K562 (cell line): ENCODE measurements at regions not wholly inside any gene's neighbourhood (a gene's known extent, or its start where the extent isn't known, plus 50 kb on each side); places are given as distances from the start of the nearest gene placed in this dataset.

ENCODE experiments used
- ATAC-seq: fragments of 200-7000 bp; cut with Tn5 transposase; 3 replicates; pipeline ENCODE4 v1.9.1; 2020; ENCODE audit warnings: moderate library complexity
- BruUV-seq: library from RNA; stranded (reverse); fragments of 400-500 nt; replicated peaks from 2 replicates; lab custom pipeline; 2021; lab: Mats Ljungman, UMichigan
- CTCF ChIA-PET: fragments of 300-600 bp; formaldehyde crosslinking; extraction: SDS; loops from one replicate; lab custom pipeline; 2021; ENCODE audit warnings: low intra/inter-chr PET ratio; lab: Yijun Ruan, JAX
- POLR2A ChIA-PET: fragments of 300-600, 350-650 bp; sonication (Branson Sonifier 250); formaldehyde crosslinking; extraction: SDS; loops from one replicate; lab custom pipeline; 2021; ENCODE audit warnings: antibody characterized with exemption, inconsistent platforms; lab: Yijun Ruan, JAX
- DNase-seq, 4 experiments: peaks; one replicate each; pipeline versions ENCODE4 v3.0.0 to v3.0.0-alpha.2; 2011 to 2018; ENCODE audit warnings: low spot score in 3 of 4, mixed read lengths in 3 of 4; ENCODE audit errors: extremely low read depth in 1 of 4
- FAIRE-seq: peaks from 2 replicates; lab custom pipeline; 2011; peaks lifted over from hg19 to GRCh38; lab: Jason Lieb, UNC
- H2AFZ ChIP-seq: 2 replicates; pipeline ENCODE4 v1.6.0; 2011; ENCODE audit warnings: low read depth, low read length, control low read depth, inconsistent platforms
- H3K27ac ChIP-seq: fragments of 200-600 bp; 3 replicates; pipeline ENCODE4 v1.8.0; 2011; ENCODE audit warnings: low read depth, mild to moderate bottlenecking, control low read depth, inconsistent platforms, low read length, moderate library complexity, mixed read lengths; ENCODE audit errors: extremely low read depth
- H3K27me3 ChIP-seq, 2 experiments: fragments of 300-600 bp in 1 of 2; 2 replicates in 1 of 2; 3 replicates in 1 of 2; pipeline versions ENCODE4 v1.6.0 to v1.8.0; 2011; ENCODE audit warnings: inconsistent platforms in 2 of 2, low read length in 2 of 2, mild to moderate bottlenecking in 1 of 2, mixed read lengths in 1 of 2, moderate library complexity in 1 of 2; ENCODE audit not compliant: control insufficient read depth in 2 of 2, insufficient read depth in 2 of 2
- H3K36me3 ChIP-seq: fragments of 300-600 bp; 3 replicates; pipeline ENCODE4 v1.8.0; 2011; ENCODE audit warnings: mild to moderate bottlenecking, low read length, inconsistent platforms; ENCODE audit not compliant: control insufficient read depth, insufficient read depth
- H3K4me1 ChIP-seq, 2 experiments: fragments of 200-600 bp in 1 of 2; replicated peaks in 1 of 2; 2 replicates in 1 of 2; 3 replicates in 1 of 2; pipeline versions ENCODE4 v1.5.1 to v1.8.0; 2011; ENCODE audit warnings: inconsistent platforms in 2 of 2, low read length in 2 of 2, mild to moderate bottlenecking in 1 of 2, mixed read lengths in 1 of 2, moderate library complexity in 1 of 2; ENCODE audit not compliant: control insufficient read depth in 2 of 2, insufficient read depth in 2 of 2
- H3K4me2 ChIP-seq: 2 replicates; pipeline ENCODE4 v1.6.1; 2011; ENCODE audit warnings: low read length, control low read depth, inconsistent platforms, mixed read lengths; ENCODE audit not compliant: insufficient read depth
- H3K4me3 ChIP-seq: fragments of 200-600 bp; sonication (generic), shearing (Covaris generic); 2 replicates; pipeline ENCODE4 v1.5.1; 2016; ENCODE audit warnings: control low read depth, inconsistent platforms
- H3K79me2 ChIP-seq: fragments of 200-600 bp; 3 replicates; pipeline ENCODE4 v1.8.0; 2011; ENCODE audit warnings: low read length, inconsistent platforms; ENCODE audit not compliant: control insufficient read depth, insufficient read depth
- H3K9ac ChIP-seq, 2 experiments: 2 replicates each; pipeline versions ENCODE4 v1.6.0 to v1.6.1; 2011; ENCODE audit warnings: low read depth in 2 of 2, low read length in 2 of 2, control low read depth in 1 of 2, inconsistent platforms in 1 of 2, mild to moderate bottlenecking in 1 of 2, mixed read lengths in 1 of 2; ENCODE audit not compliant: insufficient read depth in 1 of 2
- H3K9me1 ChIP-seq: one replicate; pipeline ENCODE4 v1.6.0; 2011; ENCODE audit warnings: inconsistent platforms, mild to moderate bottlenecking, low read length, moderate library complexity; ENCODE audit not compliant: control insufficient read depth, insufficient read depth
- H3K9me3 ChIP-seq: replicated peaks from 2 replicates; pipeline ENCODE4 v1.5.1; 2011; ENCODE audit warnings: low read depth, low read length, inconsistent platforms; ENCODE audit not compliant: control insufficient read depth, insufficient read depth
- H4K20me1 ChIP-seq: replicated peaks from 2 replicates; pipeline ENCODE4 v1.6.1; 2011; ENCODE audit warnings: low read length, inconsistent platforms, mixed read lengths; ENCODE audit not compliant: control insufficient read depth, insufficient read depth
- ARID1B ChIP-seq: fragments of 450-650 bp; IDR thresholded peaks from 2 replicates; pipeline ENCODE4 v1.6.1; 2016; ENCODE audit warnings: antibody characterized with exemption, mild to moderate bottlenecking, inconsistent platforms
- SMAD4 ChIP-seq: fragments of 250-450 bp; sonication (Bioruptor Pico); conservative IDR thresholded peaks from 2 replicates; pipeline ENCODE4 v1.8.0; 2021; ENCODE audit warnings: inconsistent platforms, mild to moderate bottlenecking, moderate library complexity
- ZNF57 ChIP-seq: fragments of 450-650 bp; formaldehyde crosslinking; IDR thresholded peaks from 2 replicates; pipeline ENCODE4 v1.4.0; 2020; ENCODE audit warnings: mild to moderate bottlenecking, moderate library complexity
- WGBS: fragments of 100-300 bp; shearing (Covaris generic); methylation state at CpG from one replicate; pipeline ENCODE4 v1.1.6; 2016; ENCODE audit warnings: low coverage, mixed read lengths; ENCODE audit not compliant: insufficient coverage; ENCODE audit errors: missing lambda C conversion rate; 5-methylcytosine and 5-hydroxymethylcytosine counted together
- in situ Hi-C: fragments of 300-500 bp; cut with MboI; formaldehyde crosslinking; loops from 4 replicates; pipeline ENCODE4 v1.15.0; 2018; ENCODE audit warnings: inconsistent platforms, mixed read lengths
- intact Hi-C: fragments of 100-400 bp; cut with micrococcal nuclease; formaldehyde crosslinking; loops from 2 replicates; pipeline ENCODE4 v1.14.2; 2022
- TF ChIP-seq, protein P1 (sequence below): fragments of 450-650 bp; formaldehyde crosslinking; IDR thresholded peaks from 2 replicates; pipeline ENCODE4 v1.4.0; 2020; ENCODE audit warnings: mild to moderate bottlenecking, mixed read lengths

DNA sequence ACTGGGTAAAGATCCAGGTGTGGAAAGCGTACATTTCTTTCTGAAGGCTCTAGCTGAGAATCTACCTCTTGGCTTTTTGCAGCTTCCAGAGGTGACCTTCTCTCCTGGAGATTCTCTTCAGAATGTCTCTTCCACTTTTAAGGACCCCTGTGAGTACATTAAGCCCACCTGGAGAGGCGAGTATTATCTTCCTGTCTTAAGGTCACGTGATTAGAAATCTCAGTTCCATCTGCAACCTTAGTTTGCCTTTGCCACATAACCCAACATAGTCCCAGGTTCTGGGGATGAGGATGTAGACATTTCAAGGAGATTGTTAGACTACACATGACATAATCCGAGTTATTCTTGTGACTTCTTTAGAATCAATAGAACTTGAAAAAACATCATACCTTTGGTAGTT is 665.5 kb upstream of the POM121L12 start:
- BruUV-seq: no TSS peak

DNA sequence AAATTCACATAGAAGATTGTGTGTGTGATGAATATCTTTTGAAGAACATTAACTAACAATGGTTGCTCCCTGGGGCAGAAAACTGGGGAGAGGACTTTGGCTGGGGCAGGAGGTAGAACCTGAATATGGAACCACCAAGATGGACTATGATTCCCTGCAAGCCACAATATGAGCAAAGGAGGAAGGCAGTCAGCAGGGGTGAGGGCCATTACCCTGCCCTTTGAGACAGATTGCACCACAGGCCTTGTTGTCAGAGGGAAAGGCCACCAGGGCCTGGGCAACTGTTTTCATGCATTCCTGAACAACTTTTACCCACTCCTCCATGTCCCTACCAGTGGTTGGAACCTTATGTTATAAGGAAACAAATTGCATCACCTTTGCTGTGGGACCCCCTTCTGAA is 670.1 kb upstream of the POM121L12 start:
- POLR2A ChIA-PET: no interaction called here
- no peaks in the 10 kb centered on the region for H3K4me1 ChIP-seq
- no peak for DNase-seq

More for the DNA sequence above, 665.5 kb upstream of the POM121L12 start:
- TF ChIP-seq SMAD4 (CRISPR knock-in tag) (no peak), ARID1B (no peak)
- TF ChIP-seq, protein P1, sequence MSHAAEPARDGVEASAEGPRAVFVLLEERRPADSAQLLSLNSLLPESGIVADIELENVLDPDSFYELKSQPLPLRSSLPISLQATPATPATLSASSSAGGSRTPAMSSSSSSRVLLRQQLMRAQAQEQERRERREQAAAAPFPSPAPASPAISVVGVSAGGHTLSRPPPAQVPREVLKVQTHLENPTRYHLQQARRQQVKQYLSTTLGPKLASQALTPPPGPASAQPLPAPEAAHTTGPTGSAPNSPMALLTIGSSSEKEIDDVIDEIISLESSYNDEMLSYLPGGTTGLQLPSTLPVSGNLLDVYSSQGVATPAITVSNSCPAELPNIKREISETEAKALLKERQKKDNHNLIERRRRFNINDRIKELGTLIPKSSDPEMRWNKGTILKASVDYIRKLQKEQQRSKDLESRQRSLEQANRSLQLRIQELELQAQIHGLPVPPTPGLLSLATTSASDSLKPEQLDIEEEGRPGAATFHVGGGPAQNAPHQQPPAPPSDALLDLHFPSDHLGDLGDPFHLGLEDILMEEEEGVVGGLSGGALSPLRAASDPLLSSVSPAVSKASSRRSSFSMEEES (CRISPR knock-in tag): peak; percentile 89
- no peaks in the 10 kb centered on the region for H3K9me1 ChIP-seq
- POLR2A ChIA-PET: no interaction called here
- no peaks in the 10 kb centered on the region for H4K20me1 ChIP-seq
- H3K9ac ChIP-seq: no peak overlapping the region
- FAIRE-seq: no peak
- no peaks in the 10 kb centered on the region for H3K79me2 ChIP-seq
- no peaks in the 10 kb centered on the region for H3K27me3 ChIP-seq
- no peak overlapping the region for H3K4me2 ChIP-seq
- CTCF ChIA-PET: no interaction called here
- no peak overlapping the region for H3K27ac ChIP-seq
- ATAC-seq: no peak
- no peaks in the 10 kb centered on the region; the same call in 1 of the 2 replicates for H3K9me3 ChIP-seq
- no peaks in the 10 kb centered on the region for H3K36me3 ChIP-seq
- H3K4me1 ChIP-seq: no peaks in the 10 kb centered on the region
- intact Hi-C loops: no loop called here
- no peak overlapping the region for H3K4me3 ChIP-seq
- in situ Hi-C loops: no loop called here
- no peak overlapping the region for H2AFZ ChIP-seq
- WGBS: 0% methylated on average over 4 of the region's 4 CpGs
- DNase-seq: no peak

More for the DNA sequence above, 670.1 kb upstream of the POM121L12 start:
- Histone ChIP-seq H3K9me1 (no peaks in the 10 kb centered on the region), H4K20me1 (no peaks in the 10 kb centered on the region), H3K36me3 (no peaks in the 10 kb centered on the region), H3K4me3 (no peak overlapping the region), H3K79me2 (no peaks in the 10 kb centered on the region), H3K27me3 (no peaks in the 10 kb centered on the region), H3K27ac (no peak overlapping the region), H3K9ac (no peak overlapping the region), H3K4me2 (no peak overlapping the region), H2AFZ (no peak overlapping the region), H3K9me3 (no peaks in the 10 kb centered on the region)
- intact Hi-C loops (no loop called here), in situ Hi-C loops (no loop called here)
- CTCF ChIA-PET: no interaction called here
- TF ChIP-seq ZNF57 (CRISPR knock-in tag): no peak
- FAIRE-seq (no peak), ATAC-seq (no peak)
- no TSS peak for BruUV-seq
